H1 (cell line): ENCODE measurements at regions not wholly inside any gene's neighbourhood (a gene's known extent, or its start where the extent isn't known, plus 50 kb on each side); places are given as distances from the start of the nearest gene placed in this dataset.
"Not testable (repeated sequence)": the region's sequence is repeated elsewhere in the genome, so short reads cannot be mapped to it uniquely, and the experiment has no call there.

ENCODE experiments used
- CTCF ChIA-PET: fragments of 300-600 bp; sonication (Branson Sonifier 250); formaldehyde crosslinking; loops from one replicate; lab custom pipeline; 2021; ENCODE audit not compliant: partially characterized antibody; lab: Charles Lee
- POLR2A ChIA-PET: fragments of 300-600 bp; sonication (Branson Sonifier 250); formaldehyde crosslinking; loops from one replicate; lab custom pipeline; 2021; ENCODE audit warnings: inconsistent platforms; ENCODE audit not compliant: partially characterized antibody; lab: Charles Lee
- DNase-seq, 2 experiments: peaks; one replicate each; pipeline versions ENCODE4 v3.0.0 to v3.0.0-alpha.2; 2010 to 2022; ENCODE audit warnings: low spot score in 2 of 2, low read depth in 1 of 2, mixed read lengths in 1 of 2
- FAIRE-seq: peaks from 2 replicates; lab custom pipeline; 2011; peaks lifted over from hg19 to GRCh38; lab: Jason Lieb, UNC
- H2AFZ ChIP-seq: 2 replicates; pipeline ENCODE4 v1.8.1; 2012; ENCODE audit warnings: low read length, inconsistent platforms
- H2AK5ac ChIP-seq: 2 replicates; pipeline ENCODE4 v1.6.1; 2013; ENCODE audit warnings: low read depth, low read length
- H2BK120ac ChIP-seq: replicated peaks from 2 replicates; pipeline ENCODE3; 2013; ENCODE audit warnings: low read depth, low read length, inconsistent platforms
- H2BK12ac ChIP-seq: 2 replicates; pipeline ENCODE4 v1.6.1; 2013; ENCODE audit warnings: low read depth, low read length
- H2BK15ac ChIP-seq: 2 replicates; pipeline ENCODE4 v1.6.1; 2013; ENCODE audit warnings: low read length
- H2BK20ac ChIP-seq: 2 replicates; pipeline ENCODE4 v1.6.1; 2013; ENCODE audit warnings: low read length
- H2BK5ac ChIP-seq: 2 replicates; pipeline ENCODE4 v1.6.1; 2013; ENCODE audit warnings: low read depth, low read length
- H3K14ac ChIP-seq: 2 replicates; pipeline ENCODE4 v1.6.1; 2013; ENCODE audit warnings: inconsistent platforms; ENCODE audit not compliant: insufficient read length
- H3K18ac ChIP-seq: 2 replicates; pipeline ENCODE4 v1.6.1; 2013; ENCODE audit warnings: low read length; ENCODE audit errors: extremely low read depth
- H3K23ac ChIP-seq: 2 replicates; pipeline ENCODE4 v1.6.1; 2013; ENCODE audit warnings: inconsistent platforms; ENCODE audit not compliant: insufficient read length
- H3K23me2 ChIP-seq: 2 replicates; pipeline ENCODE4 v1.6.1; 2013; ENCODE audit warnings: low read depth, low read length
- H3K27ac ChIP-seq: 2 replicates; pipeline ENCODE4 v1.6.1; 2011; ENCODE audit warnings: low read depth, low read length, inconsistent platforms
- H3K27me3 ChIP-seq, 4 experiments: replicated peaks in 1 of 4; 1 replicate in 1 of 4; 2 replicates in 3 of 4; pipeline versions ENCODE4 v1.6.1 to v1.8.1; 2011 to 2013; ENCODE audit warnings: low read length in 3 of 4, mild to moderate bottlenecking in 3 of 4, inconsistent platforms in 2 of 4, mixed read lengths in 2 of 4, moderate library complexity in 1 of 4; ENCODE audit not compliant: control insufficient read depth in 3 of 4, insufficient read depth in 3 of 4; ENCODE audit errors: extremely low read depth in 1 of 4
- H3K36me3 ChIP-seq, 4 experiments: 2 replicates each; pipeline versions ENCODE4 v1.6.1 to v1.8.1; 2011 to 2013; ENCODE audit warnings: mild to moderate bottlenecking in 4 of 4, low read length in 3 of 4, moderate library complexity in 2 of 4, control low read depth in 1 of 4, inconsistent platforms in 1 of 4; ENCODE audit not compliant: insufficient read depth in 4 of 4, control insufficient read depth in 2 of 4
- H3K4ac ChIP-seq: replicated peaks from 2 replicates; pipeline ENCODE3; 2013; ENCODE audit warnings: low read length, low read depth, mixed read lengths, inconsistent platforms; ENCODE audit not compliant: insufficient read length
- H3K4me1 ChIP-seq, 4 experiments: replicated peaks in 1 of 4; 1 replicate in 1 of 4; 2 replicates in 3 of 4; pipeline versions ENCODE4 v1.6.1 to v1.8.1; 2011 to 2013; ENCODE audit warnings: low read length in 3 of 4, inconsistent platforms in 2 of 4, mixed read lengths in 1 of 4; ENCODE audit not compliant: insufficient read depth in 4 of 4, control insufficient read depth in 3 of 4
- H3K4me2 ChIP-seq, 2 experiments: 2 replicates each; pipeline versions ENCODE4 v1.6.1 to v1.8.1; 2011 to 2013; ENCODE audit warnings: low read depth in 2 of 2, low read length in 2 of 2, control low read depth in 1 of 2, inconsistent platforms in 1 of 2, mild to moderate bottlenecking in 1 of 2; ENCODE audit not compliant: insufficient read depth in 1 of 2
- H3K4me3 ChIP-seq, 4 experiments: fragments of 200-600, 300-600 bp in 1 of 4; sonication (generic), shearing (Covaris generic), sonication (Bioruptor Twin) in 1 of 4; 2 replicates each; pipeline versions ENCODE4 v1.5.1 to v1.8.1; 2011 to 2016; ENCODE audit warnings: low read length in 4 of 4, low read depth in 3 of 4, control low read depth in 2 of 4, inconsistent platforms in 2 of 4, mild to moderate bottlenecking in 2 of 4, mixed read lengths in 1 of 4, moderate library complexity in 1 of 4; ENCODE audit not compliant: insufficient read depth in 2 of 4; ENCODE audit errors: extremely low read depth in 1 of 4
- H3K56ac ChIP-seq: replicated peaks from 2 replicates; pipeline ENCODE3; 2013; ENCODE audit warnings: low read depth, mild to moderate bottlenecking, mixed read lengths, low read length, inconsistent platforms; ENCODE audit not compliant: insufficient read length
- H3K79me1 ChIP-seq: 2 replicates; pipeline ENCODE4 v1.6.1; 2013; ENCODE audit warnings: low read depth, low read length, control low read depth
- H3K79me2 ChIP-seq, 2 experiments: 2 replicates each; pipeline versions ENCODE4 v1.6.1 to v1.8.1; 2012 to 2013; ENCODE audit warnings: low read length in 2 of 2, mild to moderate bottlenecking in 2 of 2, inconsistent platforms in 1 of 2; ENCODE audit not compliant: insufficient read depth in 2 of 2, control insufficient read depth in 1 of 2
- H3K9ac ChIP-seq, 4 experiments: replicated peaks in 1 of 4; 1 replicate in 1 of 4; 2 replicates in 3 of 4; pipeline versions ENCODE4 v1.6.1 to v1.8.1; 2011 to 2013; ENCODE audit warnings: low read depth in 3 of 4, low read length in 3 of 4, control low read depth in 2 of 4, mild to moderate bottlenecking in 2 of 4, moderate library complexity in 2 of 4, inconsistent platforms in 1 of 4; ENCODE audit errors: extremely low read depth in 1 of 4
- H3K9me3 ChIP-seq, 2 experiments: 2 replicates each; pipeline versions ENCODE4 v1.6.1 to v1.8.1; 2012 to 2013; ENCODE audit warnings: mild to moderate bottlenecking in 2 of 2, moderate library complexity in 2 of 2, control low read depth in 1 of 2, inconsistent platforms in 1 of 2, low read depth in 1 of 2, low read length in 1 of 2, mixed read lengths in 1 of 2; ENCODE audit not compliant: insufficient read depth in 2 of 2
- H4K20me1 ChIP-seq, 2 experiments: replicated peaks in 1 of 2; 2 replicates each; pipeline versions ENCODE3 to v1.8.1; 2011 to 2013; ENCODE audit warnings: inconsistent platforms in 2 of 2, low read length in 2 of 2, mild to moderate bottlenecking in 1 of 2; ENCODE audit not compliant: insufficient read depth in 2 of 2, control insufficient read depth in 1 of 2
- H4K5ac ChIP-seq: 2 replicates; pipeline ENCODE4 v1.6.1; 2013; ENCODE audit warnings: low read length, low read depth, mixed read lengths, inconsistent platforms; ENCODE audit not compliant: insufficient read length
- H4K8ac ChIP-seq: 2 replicates; pipeline ENCODE4 v1.8.0; 2013; ENCODE audit warnings: mild to moderate bottlenecking, moderate library complexity, low read length, inconsistent platforms; ENCODE audit not compliant: insufficient read depth; ENCODE audit errors: extremely low read depth
- H4K91ac ChIP-seq: replicated peaks from 2 replicates; pipeline ENCODE3; 2013; ENCODE audit warnings: low read length, mixed read lengths, inconsistent platforms; ENCODE audit not compliant: insufficient read length
- EP300 ChIP-seq, 2 experiments: IDR thresholded peaks; 1 replicate in 1 of 2; 2 replicates in 1 of 2; pipeline ENCODE4 v1.6.1; 2011 to 2012; ENCODE audit warnings: low read depth in 2 of 2, low read length in 2 of 2, mild to moderate bottlenecking in 2 of 2, borderline replicate concordance in 1 of 2, inconsistent platforms in 1 of 2, moderate library complexity in 1 of 2
- TEAD4 ChIP-seq: IDR thresholded peaks from 2 replicates; pipeline ENCODE4 v1.6.1; 2012; ENCODE audit warnings: low read depth, low read length, inconsistent platforms, mixed read lengths
- WGBS, 2 experiments: shearing (Covaris generic) in 1 of 2; methylation state at CpG; one replicate each; pipeline versions ENCODE4 v1.1.6 to v1.1.7; 2013 to 2015; ENCODE audit warnings: low lambda C conversion rate in 2 of 2, mixed read lengths in 2 of 2, inconsistent platforms in 1 of 2, low coverage in 1 of 2, missing lambda C conversion rate in 1 of 2; ENCODE audit not compliant: insufficient replicate concordance in 2 of 2, insufficient coverage in 1 of 2, insufficient read length in 1 of 2; ENCODE audit errors: extremely low coverage in 1 of 2, missing lambda C conversion rate in 1 of 2; 5-methylcytosine and 5-hydroxymethylcytosine counted together

DNA sequence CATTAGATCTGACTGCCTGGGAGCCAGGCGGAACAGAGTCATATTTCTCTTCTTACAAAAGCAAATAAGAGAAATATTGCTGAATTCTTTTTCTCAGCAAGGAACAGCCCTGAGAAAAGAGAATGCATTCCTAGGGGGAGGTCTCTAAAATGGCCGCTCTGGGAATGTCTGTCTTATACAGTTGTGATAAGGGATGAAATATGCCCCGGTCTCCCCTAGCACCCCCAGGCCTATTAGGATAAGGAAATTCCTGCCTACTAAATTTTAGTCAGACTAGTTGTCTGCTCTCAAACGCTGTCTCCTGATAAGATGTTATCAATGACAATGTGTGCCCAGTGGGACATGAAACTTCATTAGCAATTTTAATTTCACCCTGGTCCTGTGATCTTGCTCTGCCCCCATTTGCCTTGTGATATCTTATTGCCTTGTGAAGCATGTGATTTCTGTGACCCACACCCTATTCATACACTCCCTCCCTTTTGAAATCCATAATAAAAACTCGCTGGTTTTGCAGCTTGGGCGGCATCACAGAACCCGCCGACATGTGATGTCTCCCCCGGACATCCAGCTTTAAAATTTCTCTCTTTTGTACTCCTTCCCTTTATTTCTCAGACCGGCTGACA lies 56.8 kb upstream of the TMEM97 start:
- H4K8ac ChIP-seq, H3K23ac ChIP-seq, H4K5ac ChIP-seq, H2BK15ac ChIP-seq, H3K9ac ChIP-seq, H3K4ac ChIP-seq, CTCF ChIA-PET, H3K23me2 ChIP-seq, POLR2A ChIA-PET, H2BK5ac ChIP-seq, H3K14ac ChIP-seq, H3K36me3 ChIP-seq, H2AK5ac ChIP-seq, FAIRE-seq, H3K4me3 ChIP-seq, H3K4me1 ChIP-seq, DNase-seq, H3K27me3 ChIP-seq, H3K56ac ChIP-seq, H4K91ac ChIP-seq, H3K18ac ChIP-seq, H3K79me1 ChIP-seq, H3K4me2 ChIP-seq, H2AFZ ChIP-seq, H4K20me1 ChIP-seq, H3K79me2 ChIP-seq, H3K27ac ChIP-seq, H2BK120ac ChIP-seq, H2BK20ac ChIP-seq, H2BK12ac ChIP-seq: not testable (repeated sequence)
- TF ChIP-seq EP300 (IDR thresholded peaks at IDR 0.05; ENCODE audit: borderline replicate concordance in 1 of 2, low read depth in 2 of 2, low read length in 2 of 2) (peak in 1 of 2 experiments; percentile 92; a peak in 1 of 3 replicates), TEAD4 (0 out of 2 replicates have a peak, but pooled peaks have one; percentile 12)
- 89% methylated on average over 10 of the region's 10 CpGs; no CpG with 5 or more reads in 1 of the 2 experiments for WGBS, 2 experiments
- H3K9me3 ChIP-seq = peaks cover 18 to 36% of the 10 kb centered on the region in 2 experiments
